Liver (tissue), 8 donors: ENCODE measurements at regions not wholly inside any gene's neighbourhood (a gene's known extent, or its start where the extent isn't known, plus 50 kb on each side); places are given as distances from the start of the nearest gene placed in this dataset.

Experiments
- DNase-seq: peaks from one replicate; pipeline ENCODE4 v3.0.0-alpha.2; 2017; ENCODE audit warnings: low spot score
- H3K27ac ChIP-seq, 2 donors: one replicate each; pipeline ENCODE4 v1.7.0; 2013; ENCODE audit warnings: inconsistent platforms in 2 of 2, low read length in 2 of 2, control low read depth in 1 of 2, low read depth in 1 of 2, mild to moderate bottlenecking in 1 of 2
- H3K27me3 ChIP-seq, 4 donors: one replicate each; pipeline versions ENCODE4 v1.6.1 to v1.7.0; 2013; ENCODE audit warnings: low read length in 3 of 4, inconsistent platforms in 1 of 4, mild to moderate bottlenecking in 1 of 4, moderate library complexity in 1 of 4; ENCODE audit not compliant: control insufficient read depth in 4 of 4, insufficient read depth in 4 of 4
- H3K36me3 ChIP-seq, 4 donors: one replicate each; pipeline versions ENCODE4 v1.6.1 to v1.7.0; 2013; ENCODE audit warnings: low read length in 3 of 4, mild to moderate bottlenecking in 3 of 4, low read depth in 1 of 4, moderate library complexity in 1 of 4; ENCODE audit not compliant: control insufficient read depth in 4 of 4, insufficient read depth in 3 of 4
- H3K4me1 ChIP-seq, 4 donors: one replicate each; pipeline versions ENCODE4 v1.6.1 to v1.7.0; 2013; ENCODE audit warnings: low read length in 3 of 4, mild to moderate bottlenecking in 3 of 4, moderate library complexity in 1 of 4; ENCODE audit not compliant: control insufficient read depth in 4 of 4, insufficient read depth in 4 of 4
- H3K4me3 ChIP-seq, 3 donors: one replicate each; pipeline versions ENCODE4 v1.6.1 to v1.7.0; 2013; ENCODE audit warnings: low read length in 3 of 3, control low read depth in 1 of 3, low read depth in 1 of 3, mild to moderate bottlenecking in 1 of 3
- H3K9ac ChIP-seq, 2 donors: one replicate each; pipeline ENCODE4 v1.7.0; 2013; ENCODE audit warnings: low read length in 2 of 2, mild to moderate bottlenecking in 2 of 2, moderate library complexity in 2 of 2, control low read depth in 1 of 2, low read depth in 1 of 2
- H3K9me3 ChIP-seq, 4 donors: one replicate each; pipeline versions ENCODE4 v1.6.1 to v1.7.0; 2013; ENCODE audit warnings: low read length in 3 of 4; ENCODE audit not compliant: control insufficient read depth in 4 of 4
- ATF3 ChIP-seq: IDR thresholded peaks from 2 replicates; pipeline ENCODE4 v1.6.1; 2016; ENCODE audit warnings: antibody characterized with exemption
- CTCF ChIP-seq: fragments of 150-350 bp; IDR thresholded peaks from 2 replicates; pipeline ENCODE4 v1.5.1; 2017; ENCODE audit warnings: improper control_type of control experiment, low read depth, low read length; ENCODE audit not compliant: missing input control
- EGR1 ChIP-seq, 2 donors: IDR thresholded peaks; 2 replicates each; pipeline ENCODE4 v1.6.1; 2016 to 2018; ENCODE audit warnings: antibody characterized with exemption in 2 of 2, low read depth in 2 of 2
- FOXA2 ChIP-seq: IDR thresholded peaks from 2 replicates; pipeline ENCODE4 v1.6.1; 2016; ENCODE audit warnings: antibody characterized with exemption
- GABPA ChIP-seq, 2 donors: IDR thresholded peaks in 1 of 2; conservative IDR thresholded peaks in 1 of 2; 2 replicates each; pipeline ENCODE4 v1.6.1; 2016; ENCODE audit warnings: antibody characterized with exemption in 2 of 2, mild to moderate bottlenecking in 1 of 2, moderate library complexity in 1 of 2
- HNF4A ChIP-seq, 2 donors: conservative IDR thresholded peaks; 2 replicates each; pipeline ENCODE4 v1.6.1; 2016; ENCODE audit warnings: antibody characterized with exemption in 2 of 2, mild to moderate bottlenecking in 2 of 2
- MAX ChIP-seq: IDR thresholded peaks from 2 replicates; pipeline ENCODE4 v1.6.1; 2016; ENCODE audit warnings: antibody characterized with exemption
- RAD21 ChIP-seq, 2 donors: IDR thresholded peaks; 2 replicates each; pipeline ENCODE4 v1.6.1; 2016; ENCODE audit warnings: antibody characterized with exemption in 2 of 2, mild to moderate bottlenecking in 2 of 2
- REST ChIP-seq: IDR thresholded peaks from 2 replicates; pipeline ENCODE4 v1.6.1; 2016; ENCODE audit warnings: antibody characterized with exemption, mild to moderate bottlenecking
- RXRA ChIP-seq, 2 donors: IDR thresholded peaks; 2 replicates each; pipeline ENCODE4 v1.6.1; 2017 to 2018; ENCODE audit warnings: antibody characterized with exemption in 2 of 2, mild to moderate bottlenecking in 1 of 2
- SP1 ChIP-seq: IDR thresholded peaks from 2 replicates; pipeline ENCODE4 v1.6.1; 2018; ENCODE audit warnings: antibody characterized with exemption, mild to moderate bottlenecking
- TAF1 ChIP-seq: conservative IDR thresholded peaks from 2 replicates; pipeline ENCODE4 v1.6.1; 2016; ENCODE audit warnings: antibody characterized with exemption, mild to moderate bottlenecking
- YY1 ChIP-seq: IDR thresholded peaks from 2 replicates; pipeline ENCODE4 v1.6.1; 2016; ENCODE audit warnings: antibody characterized with exemption, mild to moderate bottlenecking
- ZBTB33 ChIP-seq: IDR thresholded peaks from 2 replicates; pipeline ENCODE4 v1.6.1; 2016; ENCODE audit warnings: antibody characterized with exemption
- WGBS: extraction: QIAGEN DNeasy Blood & Tissue Kit; methylation state at CpG from one replicate; pipeline ENCODE4 v1.1.7; 2013; 5-methylcytosine and 5-hydroxymethylcytosine counted together
- donor health status: healthy.
- donor health status: healthy.
- donor health status: healthy.
- donor health status: healthy.
- donor health status: healthy.

GRCh38 chr14:38549564-38549963 lies 293.7 kb upstream of the CLEC14A start:
- H3K9me3 ChIP-seq: no peaks in the 10 kb centered on the region
- 85% methylated on average over 4 of the region's 4 CpGs for WGBS
- no peak overlapping the region for H3K9ac ChIP-seq
- H3K36me3 ChIP-seq: no peaks in the 10 kb centered on the region
- TF ChIP-seq ATF3 (no peak), GABPA (IDR thresholded peaks at IDR 0.05 in 1 of 2, conservative IDR thresholded peaks at IDR 0.05 in 1 of 2) (no peak), ZBTB33 (no peak), RXRA (IDR thresholded peaks at IDR 0.05) (no peak), FOXA2 (no peak), EGR1 (IDR thresholded peaks at IDR 0.05; ENCODE audit: low read depth in 2 of 2) (no peak), SP1 (no peak)
- H3K27ac ChIP-seq: no peak overlapping the region
- DNase-seq: no peak
- no peaks in the 10 kb centered on the region for H3K27me3 ChIP-seq
- H3K4me1 ChIP-seq: no peaks in the 10 kb centered on the region
- no peak overlapping the region for H3K4me3 ChIP-seq

- H3K9me3 ChIP-seq: no peaks in the 10 kb centered on the region
- DNase-seq: no peak
- no peak for TF ChIP-seq TAF1
- TF ChIP-seq HNF4A (conservative IDR thresholded peaks at IDR 0.05): no peak
- TF ChIP-seq YY1: no peak
- no peak for TF ChIP-seq REST
- TF ChIP-seq EGR1 (IDR thresholded peaks at IDR 0.05; ENCODE audit: low read depth in 2 of 2): no peak
- TF ChIP-seq ATF3: no peak
- TF ChIP-seq CTCF: no peak
- no peak for TF ChIP-seq MAX
- no peak for TF ChIP-seq FOXA2
- no peak for TF ChIP-seq SP1
- no peak for TF ChIP-seq RXRA (IDR thresholded peaks at IDR 0.05)
- no peak for TF ChIP-seq RAD21 (IDR thresholded peaks at IDR 0.05)
- no peak for TF ChIP-seq GABPA (IDR thresholded peaks at IDR 0.05 in 1 of 2, conservative IDR thresholded peaks at IDR 0.05 in 1 of 2)
- no peak overlapping the region for H3K27ac ChIP-seq
- no peaks in the 10 kb centered on the region for H3K4me1 ChIP-seq
- H3K36me3 ChIP-seq: no peaks in the 10 kb centered on the region
- H3K27me3 ChIP-seq: no peaks in the 10 kb centered on the region
- no peak overlapping the region for H3K9ac ChIP-seq
- WGBS: 82% methylated on average over 2 of the region's 2 CpGs
- no peak overlapping the region for H3K4me3 ChIP-seq
Observed at GRCh38 chr14:38547961-38548490, 292.1 kb upstream of the CLEC14A start.
